Muscle layer of colon (tissue), 2 donors: ENCODE measurements at regions not wholly inside any gene's neighbourhood (a gene's known extent, or its start where the extent isn't known, plus 50 kb on each side); places are given as distances from the start of the nearest gene placed in this dataset.

Source experiments
- H3K27ac ChIP-seq: one replicate; pipeline ENCODE4 v1.7.0; 2013; ENCODE audit warnings: low read depth, mild to moderate bottlenecking, low read length, moderate library complexity
- H3K27me3 ChIP-seq, 2 donors: one replicate each; pipeline ENCODE4 v1.7.0; 2013; ENCODE audit warnings: low read length in 2 of 2, mild to moderate bottlenecking in 2 of 2; ENCODE audit not compliant: insufficient read depth in 2 of 2, control insufficient read depth in 1 of 2
- H3K36me3 ChIP-seq: one replicate; pipeline ENCODE4 v1.7.0; 2013; ENCODE audit warnings: mild to moderate bottlenecking, low read length; ENCODE audit not compliant: insufficient read depth
- H3K4me1 ChIP-seq: one replicate; pipeline ENCODE4 v1.7.0; 2013; ENCODE audit warnings: mild to moderate bottlenecking, low read length; ENCODE audit not compliant: insufficient read depth
- H3K4me3 ChIP-seq, 2 donors: one replicate each; pipeline ENCODE4 v1.7.0; 2013; ENCODE audit warnings: low read length in 2 of 2, low read depth in 1 of 2, mild to moderate bottlenecking in 1 of 2, moderate library complexity in 1 of 2
- H3K9ac ChIP-seq: one replicate; pipeline ENCODE4 v1.7.0; 2013; ENCODE audit warnings: low read length
- H3K9me3 ChIP-seq: one replicate; pipeline ENCODE4 v1.7.0; 2013; ENCODE audit warnings: mild to moderate bottlenecking, low read length
- donor health status: abdominal sarcoma.
- donor health status: Adenocarcinoma of cecum.

- H3K36me3 ChIP-seq: no peaks in the 10 kb centered on the region
- no peaks in the 10 kb centered on the region for H3K4me1 ChIP-seq
- no peaks in the 10 kb centered on the region for H3K27me3 ChIP-seq
- no peaks in the 10 kb centered on the region for H3K9me3 ChIP-seq
- no peak overlapping the region for H3K27ac ChIP-seq
- H3K9ac ChIP-seq: no peak overlapping the region
- H3K4me3 ChIP-seq: no peak overlapping the region
Observed at GRCh38 chr18:24964216-24964615, 387.8 kb downstream of the ZNF521 start.

- no peaks in the 10 kb centered on the region for H3K36me3 ChIP-seq
- no peaks in the 10 kb centered on the region for H3K27me3 ChIP-seq
- H3K9me3 ChIP-seq: no peaks in the 10 kb centered on the region
- no peaks in the 10 kb centered on the region for H3K4me1 ChIP-seq
- no peak overlapping the region for H3K9ac ChIP-seq
- no peak overlapping the region for H3K4me3 ChIP-seq
- H3K27ac ChIP-seq: no peak overlapping the region
Observed at GRCh38 chr18:24968238-24968775, 383.7 kb downstream of the ZNF521 start.

- Histone ChIP-seq H3K36me3 (no peaks in the 10 kb centered on the region), H3K4me1 (no peaks in the 10 kb centered on the region), H3K27me3 (no peaks in the 10 kb centered on the region), H3K27ac (no peak overlapping the region), H3K9me3 (no peaks in the 10 kb centered on the region), H3K9ac (no peak overlapping the region), H3K4me3 (no peak overlapping the region)
Observed at GRCh38 chr18:24972577-24972976, 379.4 kb downstream of the ZNF521 start.

- Histone ChIP-seq H3K27me3 (no peaks in the 10 kb centered on the region), H3K36me3 (no peaks in the 10 kb centered on the region), H3K27ac (no peak overlapping the region), H3K9ac (no peak overlapping the region), H3K9me3 (no peaks in the 10 kb centered on the region), H3K4me1 (no peaks in the 10 kb centered on the region), H3K4me3 (no peak overlapping the region)
Observed at GRCh38 chr18:24974431-24974830, 377.5 kb downstream of the ZNF521 start.

DNA sequence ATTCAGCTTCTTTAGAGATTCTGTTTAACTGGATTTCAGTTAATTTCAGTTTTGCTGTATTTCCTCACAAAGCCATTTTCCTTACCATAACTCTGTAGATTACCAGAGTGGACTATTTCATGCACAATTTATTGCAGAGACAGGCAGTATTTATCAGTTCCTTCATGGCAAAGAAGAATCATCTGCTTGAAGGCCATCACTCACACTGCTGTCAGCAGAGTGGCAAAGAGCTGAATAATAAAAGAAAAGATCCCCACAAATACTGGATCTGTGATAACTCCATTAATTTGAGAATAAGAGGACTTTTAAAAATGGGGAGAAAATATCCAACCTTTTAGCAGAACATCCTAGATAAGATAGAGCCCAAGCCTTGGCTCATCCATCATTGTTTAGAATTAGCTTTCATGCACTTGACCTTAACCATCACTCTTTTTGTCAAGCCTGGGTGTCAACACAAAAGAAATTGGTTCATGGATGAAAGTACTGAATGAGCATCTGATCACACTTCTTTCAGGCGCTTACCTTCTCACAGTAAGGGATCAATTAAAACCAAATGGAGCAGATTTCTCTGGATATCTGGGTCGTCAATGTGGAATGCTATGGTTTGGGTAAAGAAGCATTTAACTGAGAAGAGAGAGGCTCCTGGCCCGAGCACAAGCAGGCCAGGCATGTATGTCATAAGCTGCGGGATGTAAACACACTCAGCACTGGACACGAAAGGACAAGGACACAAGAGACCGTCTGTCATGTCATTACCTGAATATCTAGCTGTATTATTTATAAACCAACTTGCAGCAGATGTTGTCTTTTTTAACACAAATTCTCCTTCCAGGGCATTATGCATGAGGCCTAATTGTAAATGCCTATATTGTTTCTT lies 376.2 kb downstream of the ZNF521 start:
- Histone ChIP-seq H3K4me1 (no peaks in the 10 kb centered on the region), H3K27ac (no peak overlapping the region), H3K9ac (no peak overlapping the region), H3K4me3 (no peak overlapping the region), H3K9me3 (no peaks in the 10 kb centered on the region), H3K27me3 (no peaks in the 10 kb centered on the region), H3K36me3 (no peaks in the 10 kb centered on the region)

GRCh38 chr18:24976502-24976901 lies 375.5 kb downstream of the ZNF521 start:
- no peaks in the 10 kb centered on the region for H3K36me3 ChIP-seq
- no peaks in the 10 kb centered on the region for H3K27me3 ChIP-seq
- H3K9me3 ChIP-seq: no peaks in the 10 kb centered on the region
- H3K4me3 ChIP-seq: no peak overlapping the region
- no peak overlapping the region for H3K27ac ChIP-seq
- H3K9ac ChIP-seq: no peak overlapping the region
- H3K4me1 ChIP-seq: no peaks in the 10 kb centered on the region

- Histone ChIP-seq H3K36me3 (no peaks in the 10 kb centered on the region), H3K9ac (no peak overlapping the region), H3K4me3 (no peak overlapping the region), H3K4me1 (no peaks in the 10 kb centered on the region), H3K27ac (no peak overlapping the region), H3K9me3 (no peaks in the 10 kb centered on the region), H3K27me3 (no peaks in the 10 kb centered on the region)
Observed at GRCh38 chr18:24979235-24979634, 372.7 kb downstream of the ZNF521 start.

DNA sequence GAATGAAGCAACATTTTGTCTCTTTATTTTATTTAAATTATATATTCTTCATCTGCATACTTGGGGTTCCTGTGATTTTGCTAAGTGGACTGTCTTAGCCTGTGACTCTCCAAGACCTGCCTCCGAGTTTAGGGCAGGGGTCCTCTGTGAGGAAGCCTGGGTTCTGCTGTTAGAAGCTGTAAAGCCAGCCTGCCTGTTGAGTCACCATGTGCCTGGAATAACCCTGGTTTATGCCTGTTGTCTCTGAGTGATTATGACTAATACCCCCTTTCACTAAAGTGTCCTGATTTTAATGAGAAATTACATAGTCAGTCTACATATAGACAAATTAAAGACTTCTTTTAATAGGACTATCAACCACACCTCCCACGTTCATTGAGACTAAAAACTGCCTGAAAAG lies 369.1 kb downstream of the ZNF521 start:
- Histone ChIP-seq H3K27ac (no peak overlapping the region), H3K9me3 (no peaks in the 10 kb centered on the region), H3K9ac (no peak overlapping the region), H3K36me3 (no peaks in the 10 kb centered on the region), H3K4me1 (peaks cover 4% of the 10 kb centered on the region), H3K27me3 (no peaks in the 10 kb centered on the region), H3K4me3 (no peak overlapping the region)

GRCh38 chr18:24983566-24984139 lies 368.3 kb downstream of the ZNF521 start:
- H3K36me3 ChIP-seq: no peaks in the 10 kb centered on the region
- H3K4me1 ChIP-seq: peaks cover 10% of the 10 kb centered on the region
- no peak overlapping the region for H3K9ac ChIP-seq
- no peaks in the 10 kb centered on the region for H3K9me3 ChIP-seq
- no peak overlapping the region for H3K4me3 ChIP-seq
- H3K27ac ChIP-seq: no peak overlapping the region
- H3K27me3 ChIP-seq: no peaks in the 10 kb centered on the region

DNA sequence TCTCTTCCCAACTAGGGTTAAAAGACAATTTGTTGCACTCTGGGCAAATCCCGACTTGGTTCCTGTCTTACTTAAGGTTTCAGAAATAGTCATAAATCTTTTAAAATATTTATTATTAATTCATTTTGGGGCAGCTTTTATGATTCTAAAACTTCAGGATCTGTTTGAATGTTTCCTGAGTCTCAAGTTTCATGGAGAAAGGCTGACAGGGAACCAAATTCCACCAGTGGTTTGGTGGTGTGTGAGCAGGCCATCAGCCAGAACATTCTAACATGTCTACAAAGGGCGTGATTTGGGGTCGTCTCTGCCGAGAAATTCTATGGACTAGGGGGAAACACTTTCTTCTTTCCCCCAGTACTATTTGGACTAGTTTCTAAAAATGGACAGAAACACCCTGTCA lies 366.4 kb downstream of the ZNF521 start:
- H3K4me3 ChIP-seq: no peak overlapping the region
- H3K27ac ChIP-seq: no peak overlapping the region
- H3K36me3 ChIP-seq: no peaks in the 10 kb centered on the region
- no peaks in the 10 kb centered on the region for H3K27me3 ChIP-seq
- no peaks in the 10 kb centered on the region for H3K9me3 ChIP-seq
- no peak overlapping the region for H3K9ac ChIP-seq
- H3K4me1 ChIP-seq: peaks cover 10% of the 10 kb centered on the region

- H3K9me3 ChIP-seq: no peaks in the 10 kb centered on the region
- H3K4me1 ChIP-seq: peaks cover 10% of the 10 kb centered on the region
- H3K27ac ChIP-seq: no peak overlapping the region
- H3K4me3 ChIP-seq: no peak overlapping the region
- no peak overlapping the region for H3K9ac ChIP-seq
- no peaks in the 10 kb centered on the region for H3K36me3 ChIP-seq
- no peaks in the 10 kb centered on the region for H3K27me3 ChIP-seq
Observed at GRCh38 chr18:24986666-24987302, 365.2 kb downstream of the ZNF521 start.
